ENCODE measurements at regions not wholly inside any gene's neighbourhood (a gene's known extent, or its start where the extent isn't known, plus 50 kb on each side); places are given as distances from the start of the nearest gene placed in this dataset.

GRCh38 chr16:73771196-73772064 lies 525.2 kb upstream of the PSMD7 start:
- no peak for DNase-seq
- no peak overlapping the region for H3K27ac ChIP-seq
- no peaks in the 10 kb centered on the region for H3K4me1 ChIP-seq
- no peak overlapping the region for H3K4me3 ChIP-seq
- intact Hi-C loops (cut with DNase I) = no loop called here
- H3K9me3 ChIP-seq = no peaks in the 10 kb centered on the region
- no peaks in the 10 kb centered on the region for H3K27me3 ChIP-seq
- ATAC-seq = no peak
- no peaks in the 10 kb centered on the region for H3K36me3 ChIP-seq
- no peak for TF ChIP-seq CTCF (IDR thresholded peaks at IDR 0.05)

GRCh38 chr16:73768786-73769203 lies 527.8 kb upstream of the PSMD7 start:
- Histone ChIP-seq H3K36me3 (no peaks in the 10 kb centered on the region), H3K4me1 (no peaks in the 10 kb centered on the region), H3K9me3 (no peaks in the 10 kb centered on the region), H3K4me3 (no peak overlapping the region), H3K27ac (no peak overlapping the region), H3K27me3 (no peaks in the 10 kb centered on the region)
- DNase-seq (no peak), ATAC-seq (no peak)
- TF ChIP-seq CTCF (IDR thresholded peaks at IDR 0.05) = no peak
- intact Hi-C loops (cut with DNase I) = no loop called here

- DNase-seq (no peak), ATAC-seq (no peak)
- Histone ChIP-seq H3K4me1 (no peaks in the 10 kb centered on the region), H3K27me3 (no peaks in the 10 kb centered on the region), H3K9me3 (peaks cover 3% of the 10 kb centered on the region), H3K4me3 (no peak overlapping the region), H3K36me3 (no peaks in the 10 kb centered on the region), H3K27ac (no peak overlapping the region)
- no peak for TF ChIP-seq CTCF (IDR thresholded peaks at IDR 0.05)
- intact Hi-C loops (cut with DNase I) = no loop called here
Measured at GRCh38 chr16:73764321-73764720, 532.3 kb upstream of the PSMD7 start.

GRCh38 chr16:73756289-73757178 lies 540.1 kb upstream of the PSMD7 start:
- Histone ChIP-seq H3K27me3 (no peaks in the 10 kb centered on the region), H3K36me3 (no peaks in the 10 kb centered on the region), H3K9me3 (peaks cover 8% of the 10 kb centered on the region), H3K4me3 (no peak overlapping the region), H3K27ac (no peak overlapping the region), H3K4me1 (no peaks in the 10 kb centered on the region)
- no peak for TF ChIP-seq CTCF (IDR thresholded peaks at IDR 0.05)
- DNase-seq (no peak), ATAC-seq (no peak)
- intact Hi-C loops (cut with DNase I) = no loop called here

- Histone ChIP-seq H3K27ac (no peak overlapping the region), H3K4me1 (no peaks in the 10 kb centered on the region), H3K9me3 (peaks cover under 1% of the 10 kb centered on the region), H3K36me3 (no peaks in the 10 kb centered on the region), H3K4me3 (no peak overlapping the region), H3K27me3 (no peaks in the 10 kb centered on the region)
- DNase-seq (no peak), ATAC-seq (no peak)
- intact Hi-C loops (cut with DNase I) = no loop called here
- no peak for TF ChIP-seq CTCF (IDR thresholded peaks at IDR 0.05)
Measured at GRCh38 chr16:73753931-73754330, 542.7 kb upstream of the PSMD7 start.
